WTC11 (cell line): ENCODE measurements at regions not wholly inside any gene's neighbourhood (a gene's known extent, or its start where the extent isn't known, plus 50 kb on each side); places are given as distances from the start of the nearest gene placed in this dataset.

ENCODE experiments used
- ATAC-seq: fragments of 200-7000 bp; cut with Tn5 transposase; 2 replicates; pipeline ENCODE4 v1.10.0; 2021; ENCODE audit warnings: mild to moderate bottlenecking, moderate library complexity
- CTCF ChIA-PET: fragments of 300-600 bp; sonication (Branson Sonifier 250); formaldehyde crosslinking; loops from one replicate; lab custom pipeline; 2021; ENCODE audit warnings: antibody characterized with exemption; lab: Charles Lee
- POLR2A ChIA-PET: fragments of 350-600 bp; sonication (Branson Sonifier 250); formaldehyde crosslinking; loops from one replicate; lab custom pipeline; 2021; ENCODE audit warnings: antibody characterized with exemption; lab: Charles Lee
- DNase-seq: peaks from one replicate; pipeline ENCODE4 v3.0.0; 2021; ENCODE audit warnings: low spot score
- H3K27ac Mint-ChIP-seq: 2 replicates; pipeline ENCODE4 v1.8.0; 2021; ENCODE audit warnings: mixed read lengths
- H3K27me3 Mint-ChIP-seq: 2 replicates; pipeline ENCODE4 v1.8.0; 2021; ENCODE audit warnings: low read depth, mild to moderate bottlenecking, moderate library complexity, mixed read lengths
- H3K36me3 Mint-ChIP-seq: 2 replicates; pipeline ENCODE4 v1.8.0; 2021; ENCODE audit warnings: mixed read lengths
- H3K4me1 Mint-ChIP-seq: 2 replicates; pipeline ENCODE4 v1.8.0; 2022; ENCODE audit warnings: mixed read lengths
- H3K4me3 Mint-ChIP-seq: 2 replicates; pipeline ENCODE4 v1.8.0; 2021; ENCODE audit warnings: mild to moderate bottlenecking, moderate library complexity, mixed read lengths
- H3K9me3 Mint-ChIP-seq: 2 replicates; pipeline ENCODE4 v1.8.0; 2021; ENCODE audit warnings: mixed read lengths
- AR ChIP-seq: fragments of 250-450 bp; sonication (Bioruptor Pico); IDR thresholded peaks from 2 replicates; pipeline ENCODE4 v1.9.0; 2021; ENCODE audit warnings: mild to moderate bottlenecking
- ARID4B ChIP-seq: sonication (generic); formaldehyde crosslinking; IDR thresholded peaks from 2 replicates; pipeline ENCODE4 v1.8.0; 2023; ENCODE audit warnings: missing genetic modification reagents, mild to moderate bottlenecking, borderline replicate concordance
- EMX1 ChIP-seq: fragments of 250-450 bp; sonication (Bioruptor Pico); IDR thresholded peaks from 2 replicates; pipeline ENCODE4 v1.8.0; 2021; ENCODE audit warnings: mild to moderate bottlenecking
- MAX ChIP-seq: sonication (generic); formaldehyde crosslinking; IDR thresholded peaks from 2 replicates; pipeline ENCODE4 v1.8.0; 2022; ENCODE audit warnings: mild to moderate bottlenecking, missing genetic modification reagents
- MXD4 ChIP-seq: fragments of 250-450 bp; sonication (Bioruptor Pico); IDR thresholded peaks from 2 replicates; pipeline ENCODE4 v1.8.0; 2021; ENCODE audit warnings: mild to moderate bottlenecking, moderate library complexity, borderline replicate concordance
- NR3C1 ChIP-seq: sonication (generic); formaldehyde crosslinking; conservative IDR thresholded peaks from 2 replicates; pipeline ENCODE4 v1.8.1; 2023; ENCODE audit warnings: low read depth, mild to moderate bottlenecking, missing genetic modification reagents
- PRRX2 ChIP-seq: fragments of 250-450 bp; sonication (Bioruptor Pico); IDR thresholded peaks from 2 replicates; pipeline ENCODE4 v1.8.0; 2021; ENCODE audit warnings: mild to moderate bottlenecking
- SP1 ChIP-seq: sonication (generic); formaldehyde crosslinking; conservative IDR thresholded peaks from 2 replicates; pipeline ENCODE4 v1.8.1; 2022; ENCODE audit warnings: missing genetic modification reagents
- ZBTB21 ChIP-seq: sonication (generic); formaldehyde crosslinking; IDR thresholded peaks from 2 replicates; pipeline ENCODE4 v1.8.1; 2023; ENCODE audit warnings: mild to moderate bottlenecking, missing genetic modification reagents, borderline replicate concordance
- ZNF121 ChIP-seq: sonication (generic); formaldehyde crosslinking; IDR thresholded peaks from 2 replicates; pipeline ENCODE4 v1.8.0; 2023; ENCODE audit warnings: missing genetic modification reagents
- ZNF219 ChIP-seq: sonication (generic); formaldehyde crosslinking; IDR thresholded peaks from 2 replicates; pipeline ENCODE4 v1.8.0; 2023; ENCODE audit warnings: missing genetic modification reagents, mild to moderate bottlenecking, borderline replicate concordance
- ZNF317 ChIP-seq: sonication (generic); formaldehyde crosslinking; IDR thresholded peaks from 2 replicates; pipeline ENCODE4 v1.8.1; 2023; ENCODE audit warnings: low read depth, mild to moderate bottlenecking, moderate library complexity, missing genetic modification reagents, borderline replicate concordance
- ZSCAN18 ChIP-seq: fragments of 250-450 bp; sonication (Bioruptor Pico); IDR thresholded peaks from 2 replicates; pipeline ENCODE4 v2.1.2; 2022; ENCODE audit warnings: mild to moderate bottlenecking, moderate library complexity

GRCh38 chr1:68366572-68366971 is 83.2 kb downstream of the RPE65 start (continued):
- TF ChIP-seq MXD4 (CRISPR knock-in tag) (no peak), EMX1 (CRISPR knock-in tag) (no peak), ZNF317 (CRISPR knock-in tag) (no peak)

- Mint-ChIP-seq H3K4me3 (no peak overlapping the region), H3K4me1 (peaks cover 5% of the 10 kb centered on the region; the same call in 1 of the 2 replicates), H3K9me3 (no peaks in the 10 kb centered on the region), H3K27ac (no peak overlapping the region), H3K36me3 (no peaks in the 10 kb centered on the region), H3K27me3 (no peaks in the 10 kb centered on the region; the same call in 1 of the 2 replicates)
- TF ChIP-seq ZNF121 (CRISPR knock-in tag) (no peak), NR3C1 (CRISPR knock-in tag) (no peak)
- DNase-seq (no peak), ATAC-seq (no peak)
- ChIA-PET CTCF (interaction anchor here (2.0 kb wide), 1 partner anchor 246 kb away, joined by 5 read pairs; no protein-coding TSS in a partner anchor), POLR2A (no interaction called here)
These were observed 83.9 kb downstream of the RPE65 start for GRCh38 chr1:68365709-68366382.

GRCh38 chr1:68363339-68363738 is 86.4 kb downstream of the RPE65 start:
- ChIA-PET CTCF (interaction anchor here (1.3 kb wide), 1 partner anchor 21 kb away, joined by 3 read pairs; no protein-coding TSS in a partner anchor), POLR2A (no interaction called here)
- no peaks in the 10 kb centered on the region for H3K9me3 Mint-ChIP-seq
- no peak overlapping the region for H3K27ac Mint-ChIP-seq
- no peak for TF ChIP-seq ZSCAN18 (CRISPR knock-in tag)
- DNase-seq (no peak), ATAC-seq (no peak)
- no peaks in the 10 kb centered on the region for H3K36me3 Mint-ChIP-seq
- H3K27me3 Mint-ChIP-seq = no peaks in the 10 kb centered on the region; the same call in 1 of the 2 replicates
- no peak overlapping the region for H3K4me3 Mint-ChIP-seq
- peaks cover 13% of the 10 kb centered on the region; the same call in 1 of the 2 replicates for H3K4me1 Mint-ChIP-seq

- TF ChIP-seq ZBTB21 (no peak), MAX (CRISPR knock-in tag) (no peak), SP1 (CRISPR knock-in tag) (no peak), ZNF219 (CRISPR knock-in tag) (no peak), PRRX2 (CRISPR knock-in tag) (no peak), ARID4B (no peak), AR (CRISPR knock-in tag) (no peak)
- TF ChIP-seq, all 79 proteins: peak for 0
- no peaks in the 10 kb centered on the region for H3K36me3 Mint-ChIP-seq
- DNase-seq = no peak
- no peaks in the 10 kb centered on the region; the same call in 1 of the 2 replicates for H3K27me3 Mint-ChIP-seq
- no peak overlapping the region for H3K4me3 Mint-ChIP-seq
- ATAC-seq = no peak
- H3K9me3 Mint-ChIP-seq = no peaks in the 10 kb centered on the region
- POLR2A ChIA-PET = no interaction called here
- H3K27ac Mint-ChIP-seq = no peak overlapping the region
- peaks cover 12% of the 10 kb centered on the region for H3K4me1 Mint-ChIP-seq
- CTCF ChIA-PET = interaction anchor here (1.5 kb wide), 1 partner anchor 241 kb away, joined by 4 read pairs; no protein-coding TSS in a partner anchor
These were observed 88.3 kb downstream of the RPE65 start for GRCh38 chr1:68361346-68361910.
